Fibroblast of the aortic adventitia (primary cell): ENCODE measurements at regions not wholly inside any gene's neighbourhood (a gene's known extent, or its start where the extent isn't known, plus 50 kb on each side); places are given as distances from the start of the nearest gene placed in this dataset.

Source experiments
- DNase-seq: peaks from one replicate; pipeline ENCODE4 v3.0.0-alpha.2; 2010; ENCODE audit warnings: low read depth
- H3K4me3 ChIP-seq: 2 replicates; pipeline ENCODE4 v1.5.1; 2011; ENCODE audit warnings: low read depth, mild to moderate bottlenecking, control low read depth, low read length, moderate library complexity
- CTCF ChIP-seq: IDR thresholded peaks from 2 replicates; pipeline ENCODE4 v1.5.1; 2011; ENCODE audit warnings: mild to moderate bottlenecking, low read length, control low read depth, inconsistent platforms; ENCODE audit not compliant: insufficient read depth

GRCh38 chr5:96062836-96063235 is 101.2 kb upstream of the ELL2 start:
- no peak for DNase-seq
- TF ChIP-seq CTCF = no peak
- no peak overlapping the region for H3K4me3 ChIP-seq

GRCh38 chr5:96058084-96058483 is 96.4 kb upstream of the ELL2 start:
- no peak overlapping the region for H3K4me3 ChIP-seq
- DNase-seq = no peak
- TF ChIP-seq CTCF = no peak

GRCh38 chr5:96054311-96055030 is 92.8 kb upstream of the ELL2 start:
- no peak for DNase-seq
- no peak overlapping the region for H3K4me3 ChIP-seq
- TF ChIP-seq CTCF = no peak

GRCh38 chr5:96053063-96053735 is 91.5 kb upstream of the ELL2 start:
- no peak for DNase-seq
- no peak overlapping the region for H3K4me3 ChIP-seq
- no peak for TF ChIP-seq CTCF

- no peak for TF ChIP-seq CTCF
- no peak overlapping the region for H3K4me3 ChIP-seq
- DNase-seq = no peak
Measured at GRCh38 chr5:96052374-96052773, 90.7 kb upstream of the ELL2 start.

GRCh38 chr5:96051401-96051830 is 89.8 kb upstream of the ELL2 start:
- H3K4me3 ChIP-seq = no peak overlapping the region
- TF ChIP-seq CTCF = no peak
- no peak for DNase-seq
